MM.1S (cell line): ENCODE measurements at regions not wholly inside any gene's neighbourhood (a gene's known extent, or its start where the extent isn't known, plus 50 kb on each side); places are given as distances from the start of the nearest gene placed in this dataset.

Source experiments
- DNase-seq: peaks from one replicate; pipeline ENCODE4 v3.0.0-alpha.2; 2015
- H2AFZ ChIP-seq: fragments of 300-600 bp; sonication (generic); 2 replicates; pipeline ENCODE4 v1.6.0; 2016; ENCODE audit warnings: antibody characterized with exemption, low read length
- H3F3A ChIP-seq: fragments of 300-600 bp; sonication (generic); 2 replicates; pipeline ENCODE4 v1.6.1; 2016; ENCODE audit warnings: mild to moderate bottlenecking, antibody characterized with exemption, low read length, moderate library complexity, mixed read lengths; ENCODE audit not compliant: insufficient read depth
- H3K27ac ChIP-seq: fragments of 300-600 bp; sonication (generic); 2 replicates; pipeline ENCODE4 v1.5.1; 2016; ENCODE audit warnings: mild to moderate bottlenecking, low read length
- H3K27me3 ChIP-seq: fragments of 300-600 bp; sonication (generic); replicated peaks from 2 replicates; pipeline ENCODE4 v1.6.0; 2016; ENCODE audit warnings: low read length; ENCODE audit not compliant: insufficient read depth
- H3K36me3 ChIP-seq: fragments of 300-600 bp; sonication (generic); replicated peaks from 2 replicates; pipeline ENCODE4 v1.6.1; 2016; ENCODE audit warnings: mild to moderate bottlenecking, low read length, mixed read lengths; ENCODE audit not compliant: insufficient read depth
- H3K4me1 ChIP-seq: fragments of 300-600 bp; sonication (generic); 2 replicates; pipeline ENCODE4 v1.6.1; 2016; ENCODE audit warnings: low read length, mixed read lengths
- H3K4me2 ChIP-seq: fragments of 300-600 bp; sonication (generic); 2 replicates; pipeline ENCODE4 v1.6.0; 2016; ENCODE audit warnings: low read depth, low read length
- H3K4me3 ChIP-seq: fragments of 300-600 bp; sonication (generic); 2 replicates; pipeline ENCODE4 v1.5.1; 2016; ENCODE audit warnings: low read length, mixed read lengths
- H3K79me2 ChIP-seq: fragments of 300-600 bp; sonication (generic); 2 replicates; pipeline ENCODE4 v1.6.1; 2016; ENCODE audit warnings: mixed run types, low read length, mixed read lengths
- H3K9ac ChIP-seq: fragments of 300-600 bp; sonication (generic); 2 replicates; pipeline ENCODE4 v1.6.1; 2016; ENCODE audit warnings: low read length, mixed read lengths
- H3K9me2 ChIP-seq: fragments of 300-600 bp; sonication (generic); replicated peaks from 2 replicates; pipeline ENCODE4 v1.6.1; 2016; ENCODE audit warnings: mild to moderate bottlenecking, low read length, mixed read lengths; ENCODE audit not compliant: insufficient read depth
- H3K9me3 ChIP-seq: fragments of 300-600 bp; sonication (generic); replicated peaks from 2 replicates; pipeline ENCODE4 v1.6.1; 2016; ENCODE audit warnings: mild to moderate bottlenecking, low read length, mixed read lengths; ENCODE audit not compliant: insufficient read depth
- H4K20me1 ChIP-seq: fragments of 300-600 bp; sonication (generic); 2 replicates; pipeline ENCODE4 v1.6.1; 2016; ENCODE audit warnings: mild to moderate bottlenecking, low read length, moderate library complexity, mixed read lengths; ENCODE audit not compliant: insufficient read depth
- CTCF ChIP-seq: fragments of 300-600 bp; sonication (generic); IDR thresholded peaks from 2 replicates; pipeline ENCODE4 v1.5.1; 2016; ENCODE audit warnings: antibody characterized with exemption, low read length, mixed read lengths
- EZH2 ChIP-seq: fragments of 300-600 bp; sonication (generic); optimal IDR thresholded peaks from 2 replicates; pipeline ENCODE3; 2017; ENCODE audit warnings: low read depth, mild to moderate bottlenecking, antibody characterized with exemption, low read length, mixed read lengths
- EZH2phosphoT487 ChIP-seq: fragments of 300-600 bp; sonication (generic); IDR thresholded peaks from 2 replicates; pipeline ENCODE4 v1.6.1; 2018; ENCODE audit warnings: antibody characterized with exemption, low read length

- Histone ChIP-seq H3K27ac (no peak overlapping the region), H3K9me2 (no peaks in the 10 kb centered on the region), H3K9me3 (no peaks in the 10 kb centered on the region), H2AFZ (no peak overlapping the region), H3K4me2 (no peak overlapping the region), H3K79me2 (no peaks in the 10 kb centered on the region), H3K36me3 (no peaks in the 10 kb centered on the region), H4K20me1 (no peaks in the 10 kb centered on the region), H3K4me1 (no peaks in the 10 kb centered on the region), H3K4me3 (no peak overlapping the region), H3K27me3 (no peaks in the 10 kb centered on the region), H3F3A (no peaks in the 10 kb centered on the region), H3K9ac (no peak overlapping the region)
- DNase-seq, result no peak
- no peak for TF ChIP-seq CTCF
- TF ChIP-seq EZH2, result no peak
- no peak for TF ChIP-seq EZH2phosphoT487
These were observed 103.9 kb upstream of the BCL6 start for GRCh38 chr3:187849016-187849654.

GRCh38 chr3:187850258-187850921 is 105.1 kb upstream of the BCL6 start:
- Histone ChIP-seq H3K9me3 (no peaks in the 10 kb centered on the region), H3K27me3 (no peaks in the 10 kb centered on the region), H3K4me3 (no peak overlapping the region), H3K79me2 (no peaks in the 10 kb centered on the region), H3K36me3 (no peaks in the 10 kb centered on the region), H3K9ac (no peak overlapping the region), H4K20me1 (no peaks in the 10 kb centered on the region), H3K9me2 (no peaks in the 10 kb centered on the region), H2AFZ (no peak overlapping the region), H3F3A (no peaks in the 10 kb centered on the region), H3K27ac (no peak overlapping the region), H3K4me1 (no peaks in the 10 kb centered on the region), H3K4me2 (no peak overlapping the region)
- TF ChIP-seq EZH2, result no peak
- no peak for TF ChIP-seq EZH2phosphoT487
- no peak for TF ChIP-seq CTCF
- no peak for DNase-seq

GRCh38 chr3:187852842-187853730 is 107.8 kb upstream of the BCL6 start:
- Histone ChIP-seq H2AFZ (no peak overlapping the region), H3K27ac (no peak overlapping the region), H3K27me3 (no peaks in the 10 kb centered on the region), H3K36me3 (no peaks in the 10 kb centered on the region), H3K9me2 (no peaks in the 10 kb centered on the region), H3K4me1 (no peaks in the 10 kb centered on the region), H3K4me2 (no peak overlapping the region), H3K9me3 (no peaks in the 10 kb centered on the region), H3K9ac (no peak overlapping the region), H3F3A (no peaks in the 10 kb centered on the region), H3K79me2 (no peaks in the 10 kb centered on the region), H4K20me1 (no peaks in the 10 kb centered on the region), H3K4me3 (no peak overlapping the region)
- no peak for TF ChIP-seq CTCF
- no peak for TF ChIP-seq EZH2
- no peak for TF ChIP-seq EZH2phosphoT487
- DNase-seq, result no peak
